ENCODE measurements at regions not wholly inside any gene's neighbourhood (a gene's known extent, or its start where the extent isn't known, plus 50 kb on each side); places are given as distances from the start of the nearest gene placed in this dataset.

GRCh38 chr1:234782105-234782751 lies 172.2 kb upstream of the IRF2BP2 start:
- Histone ChIP-seq H3K27me3 (replicated peaks in 1 of 4; ENCODE audit: control extremely low read depth in 1 of 4, control insufficient read depth in 3 of 4, insufficient read depth in 4 of 4, low read length in 3 of 4) (peaks cover 0 to 52% (median 29%) of the 10 kb centered on the region in 4 experiments), H3K4me2 (replicated peaks; ENCODE audit: low read depth, low read length, poor library complexity, severe bottlenecking) (no peak overlapping the region), H3K4me1 (ENCODE audit: control insufficient read depth in 2 of 2, insufficient read depth in 2 of 2, low read length in 2 of 2) (peaks cover 3 to 7% of the 10 kb centered on the region in 2 donors), H3K9me3 (ENCODE audit: control extremely low read depth in 1 of 3, control insufficient read depth in 2 of 3, insufficient read depth in 1 of 3, low read length in 2 of 3) (peaks cover 0 to 5% (median 0%) of the 10 kb centered on the region in 3 donors), H4K20me1 (ENCODE audit: control insufficient read depth, insufficient read depth, low read length, poor library complexity, severe bottlenecking) (no peaks in the 10 kb centered on the region), H3K4me3 (ENCODE audit: control extremely low read depth in 1 of 5, extremely low read depth in 1 of 5, insufficient read depth in 1 of 5, low read depth in 2 of 5, low read length in 4 of 5) (no peak overlapping the region), H2AFZ (ENCODE audit: insufficient read depth, low read depth, low read length, poor library complexity, severe bottlenecking) (no peak overlapping the region), H3K27ac (ENCODE audit: low read length in 2 of 2) (no peak overlapping the region), H3K9ac (ENCODE audit: low read length) (no peak overlapping the region), H3K36me3 (replicated peaks in 1 of 2; ENCODE audit: control extremely low read depth in 1 of 2, control insufficient read depth in 1 of 2, extremely low read depth in 1 of 2, insufficient read depth in 2 of 2, low read length in 1 of 2) (no peaks in the 10 kb centered on the region), H3K79me2 (ENCODE audit: control insufficient read depth, insufficient read depth, low read length) (no peaks in the 10 kb centered on the region)
- ATAC-seq (ENCODE audit: low read depth): no peak
- 92% methylated on average over 5 of the region's 7 CpGs for WGBS (ENCODE audit: insufficient coverage)
- no peak for TF ChIP-seq CTCF (IDR thresholded peaks at IDR 0.05)
- TF ChIP-seq EZH2 (IDR thresholded peaks at IDR 0.05; ENCODE audit: borderline replicate concordance, insufficient read depth, low read depth, low read length, poor library complexity, severe bottlenecking): no peak
- Mint-ChIP-seq H3K4me1 (no peaks in the 10 kb centered on the region), H3K27ac (no peak overlapping the region), H3K9me3 (ENCODE audit: insufficient read depth) (no peaks in the 10 kb centered on the region), H3K4me3 (no peak overlapping the region), H3K27me3 (no peaks in the 10 kb centered on the region)
- DNase-seq: no peak
- CTCF ChIA-PET: no interaction called here
- intact Hi-C loops (cut with micrococcal nuclease): no loop called here
- POLR2A ChIA-PET: no interaction called here

GRCh38 chr1:234781241-234782065 lies 171.5 kb upstream of the IRF2BP2 start:
- DNase-seq: peak; percentile 24
- Mint-ChIP-seq H3K4me3 (no peak overlapping the region), H3K27me3 (no peaks in the 10 kb centered on the region), H3K4me1 (no peaks in the 10 kb centered on the region), H3K9me3 (ENCODE audit: insufficient read depth) (no peaks in the 10 kb centered on the region), H3K27ac (no peak overlapping the region)
- H3K9me3 ChIP-seq (ENCODE audit: control extremely low read depth in 1 of 3, control insufficient read depth in 2 of 3, insufficient read depth in 1 of 3, low read length in 2 of 3): peaks cover 0 to 5% (median 0%) of the 10 kb centered on the region in 3 donors
- H3K4me1 ChIP-seq (ENCODE audit: control insufficient read depth in 2 of 2, insufficient read depth in 2 of 2, low read length in 2 of 2): peaks cover 3 to 7% of the 10 kb centered on the region in 2 donors
- POLR2A ChIA-PET: no interaction called here
- TF ChIP-seq EZH2 (IDR thresholded peaks at IDR 0.05; ENCODE audit: borderline replicate concordance, insufficient read depth, low read depth, low read length, poor library complexity, severe bottlenecking) (no peak), CTCF (IDR thresholded peaks at IDR 0.05) (no peak)
- intact Hi-C loops (cut with micrococcal nuclease): no loop called here
- H3K36me3 ChIP-seq (replicated peaks in 1 of 2; ENCODE audit: control extremely low read depth in 1 of 2, control insufficient read depth in 1 of 2, extremely low read depth in 1 of 2, insufficient read depth in 2 of 2, low read length in 1 of 2): no peaks in the 10 kb centered on the region
- no peak overlapping the region for H2AFZ ChIP-seq (ENCODE audit: insufficient read depth, low read depth, low read length, poor library complexity, severe bottlenecking)
- ATAC-seq (ENCODE audit: low read depth): no peak
- peaks cover 0 to 58% (median 32%) of the 10 kb centered on the region in 4 experiments for H3K27me3 ChIP-seq (replicated peaks in 1 of 4; ENCODE audit: control extremely low read depth in 1 of 4, control insufficient read depth in 3 of 4, insufficient read depth in 4 of 4, low read length in 3 of 4)
- H4K20me1 ChIP-seq (ENCODE audit: control insufficient read depth, insufficient read depth, low read length, poor library complexity, severe bottlenecking): no peaks in the 10 kb centered on the region
- no peak overlapping the region for H3K27ac ChIP-seq (ENCODE audit: low read length in 2 of 2)
- H3K79me2 ChIP-seq (ENCODE audit: control insufficient read depth, insufficient read depth, low read length): no peaks in the 10 kb centered on the region
- WGBS (ENCODE audit: insufficient coverage): 90% methylated on average over 8 of the region's 8 CpGs
- CTCF ChIA-PET: interaction anchor here (1.0 kb wide), 1 partner anchor 303 kb away, joined by 3 read pairs; no protein-coding TSS in a partner anchor
- no peak overlapping the region for H3K9ac ChIP-seq (ENCODE audit: low read length)
- no peak overlapping the region for H3K4me3 ChIP-seq (ENCODE audit: control extremely low read depth in 1 of 5, extremely low read depth in 1 of 5, insufficient read depth in 1 of 5, low read depth in 2 of 5, low read length in 4 of 5)
- H3K4me2 ChIP-seq (replicated peaks; ENCODE audit: low read depth, low read length, poor library complexity, severe bottlenecking): no peak overlapping the region
